ENCODE measurements at regions not wholly inside any gene's neighbourhood (a gene's known extent, or its start where the extent isn't known, plus 50 kb on each side); places are given as distances from the start of the nearest gene placed in this dataset.

DNA sequence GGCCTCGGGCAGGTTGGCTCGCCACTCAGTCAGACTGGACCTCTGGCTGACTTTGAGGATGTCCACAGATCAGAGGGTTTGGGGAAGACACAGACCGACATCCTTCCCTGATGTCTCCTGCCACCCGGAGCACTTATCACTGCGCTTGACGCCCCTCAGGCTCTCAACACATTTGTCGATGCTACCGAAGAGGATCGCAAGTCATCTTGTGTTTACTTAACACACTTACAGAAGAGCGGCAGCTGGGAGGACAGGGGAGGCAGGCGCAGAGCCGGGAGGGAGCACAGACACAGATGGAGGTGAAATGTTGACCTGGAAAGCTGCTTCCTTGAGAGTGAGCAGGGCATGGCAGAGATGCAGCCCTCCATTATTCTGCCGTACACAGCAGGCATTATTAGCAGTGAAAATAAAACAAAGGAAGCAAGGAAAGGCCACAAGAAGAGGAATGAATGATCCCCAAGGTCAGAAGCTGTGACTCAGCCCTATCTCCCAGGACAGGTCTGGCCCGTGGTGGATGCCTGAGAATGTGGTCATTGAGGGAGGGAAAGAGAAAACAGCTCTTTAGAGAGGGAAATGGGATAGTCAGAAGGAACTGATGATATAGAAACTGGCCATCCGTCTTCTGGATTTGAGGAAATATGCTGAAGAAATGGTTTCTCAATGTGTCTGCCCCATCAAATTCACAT lies 549.5 kb upstream of the ARGLU1 start:
- CTCF ChIA-PET, result no interaction called here
- H3K27me3 Mint-ChIP-seq, result no peaks in the 10 kb centered on the region

DNA sequence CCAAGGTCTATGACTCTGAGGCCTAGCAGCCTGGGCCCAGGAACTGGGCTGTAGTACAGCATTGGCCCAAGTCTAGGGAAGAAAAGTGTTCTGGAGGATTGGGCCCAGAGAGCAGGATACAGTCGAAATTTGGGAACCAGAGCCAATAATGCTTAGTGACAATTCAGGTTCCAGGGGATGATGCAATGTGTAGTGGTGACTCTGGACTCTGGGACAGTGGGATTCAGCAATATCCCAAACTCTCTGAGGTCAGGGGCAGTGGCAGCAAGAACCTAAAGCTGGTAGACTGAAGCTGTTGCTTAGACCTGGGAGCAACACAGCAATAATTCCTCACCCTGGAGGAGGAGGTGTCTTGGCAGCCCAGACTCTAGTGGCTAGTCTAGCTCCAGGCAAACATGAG lies 545.5 kb upstream of the ARGLU1 start:
- Mint-ChIP-seq H3K4me1 (no peaks in the 10 kb centered on the region), H3K4me3 (no peak overlapping the region), H3K27me3 (no peaks in the 10 kb centered on the region), H3K27ac (no peak overlapping the region), H3K9me3 (peaks cover 3% of the 10 kb centered on the region), H3K36me3 (no peaks in the 10 kb centered on the region)
- CTCF ChIA-PET, result no interaction called here
- no peak for DNase-seq

More for the DNA sequence above, 549.5 kb upstream of the ARGLU1 start:
- Mint-ChIP-seq H3K4me1 (no peaks in the 10 kb centered on the region), H3K27ac (no peak overlapping the region), H3K36me3 (no peaks in the 10 kb centered on the region), H3K4me3 (no peak overlapping the region), H3K9me3 (no peaks in the 10 kb centered on the region)
- no peak for DNase-seq

DNA sequence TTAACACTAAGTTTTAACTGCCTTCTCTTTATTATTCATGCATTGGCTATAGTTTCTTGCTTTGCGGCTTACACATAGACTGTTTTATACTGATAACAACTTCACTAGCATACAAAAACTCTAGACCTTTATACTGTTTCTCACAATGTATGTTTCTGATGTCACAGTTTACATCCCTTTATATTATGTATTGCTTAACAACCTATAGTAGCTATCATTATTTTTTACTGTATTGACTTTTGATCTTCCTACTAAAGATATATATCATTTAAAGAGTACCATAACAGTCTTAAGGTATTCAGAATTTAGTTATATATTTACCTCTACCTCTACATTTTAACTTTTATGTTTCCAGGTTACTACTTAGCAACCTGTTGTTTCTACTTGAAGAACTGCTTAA lies 543.3 kb upstream of the ARGLU1 start:
- no peaks in the 10 kb centered on the region for H3K4me1 Mint-ChIP-seq
- peaks cover 5% of the 10 kb centered on the region for H3K9me3 Mint-ChIP-seq
- CTCF ChIA-PET, result no interaction called here
- H3K27me3 Mint-ChIP-seq, result no peaks in the 10 kb centered on the region
- no peaks in the 10 kb centered on the region for H3K36me3 Mint-ChIP-seq
- H3K4me3 Mint-ChIP-seq, result no peak overlapping the region
- no peak overlapping the region for H3K27ac Mint-ChIP-seq
- DNase-seq, result no peak

DNA sequence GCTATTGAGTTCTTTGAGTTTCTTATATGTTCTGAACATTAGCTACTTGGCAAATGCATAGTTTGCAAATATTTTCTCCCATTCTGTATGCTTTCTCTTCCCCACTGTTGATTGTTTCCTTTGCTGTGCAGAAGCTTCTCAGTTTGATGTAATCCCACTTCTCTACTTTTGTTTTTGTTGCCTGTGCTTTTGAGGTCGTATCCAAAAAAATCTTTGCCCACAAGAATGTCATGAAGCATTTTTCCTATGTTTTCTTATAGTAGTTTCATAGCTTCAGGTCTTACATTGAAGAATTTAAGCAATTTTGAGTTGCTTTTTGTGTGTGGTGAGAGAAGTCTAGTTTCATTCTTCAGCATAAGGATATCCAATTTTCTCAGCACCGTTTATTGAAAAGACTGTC lies 536.7 kb upstream of the ARGLU1 start:
- no peaks in the 10 kb centered on the region for H3K36me3 Mint-ChIP-seq
- no peak overlapping the region for H3K27ac Mint-ChIP-seq
- no peak for DNase-seq
- no peaks in the 10 kb centered on the region for H3K27me3 Mint-ChIP-seq
- H3K4me3 Mint-ChIP-seq, result no peak overlapping the region
- H3K4me1 Mint-ChIP-seq, result no peaks in the 10 kb centered on the region
- CTCF ChIA-PET, result no interaction called here
- H3K9me3 Mint-ChIP-seq, result peaks cover 5% of the 10 kb centered on the region

DNA sequence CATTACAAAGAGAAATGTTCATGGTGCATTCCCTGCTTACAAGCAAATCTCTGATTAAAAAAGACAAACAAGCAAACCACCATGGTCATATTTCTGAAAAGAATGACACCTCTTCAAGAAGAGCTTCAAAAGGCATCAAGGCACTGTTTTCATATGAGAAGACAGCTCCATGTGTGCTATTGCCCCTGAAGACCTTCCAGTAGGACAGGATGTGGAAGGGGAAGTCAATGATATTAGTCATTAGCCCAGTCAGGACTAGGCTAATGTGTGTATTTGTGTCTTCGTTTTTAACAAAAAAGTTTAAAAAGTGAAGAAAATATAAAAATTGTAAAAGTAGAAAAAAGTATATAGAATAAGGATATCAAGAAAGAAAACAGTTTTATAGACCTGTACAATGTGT lies 534.7 kb upstream of the ARGLU1 start:
- Mint-ChIP-seq H3K27ac (no peak overlapping the region), H3K27me3 (no peaks in the 10 kb centered on the region), H3K4me3 (no peak overlapping the region), H3K4me1 (no peaks in the 10 kb centered on the region), H3K36me3 (no peaks in the 10 kb centered on the region), H3K9me3 (peaks cover 1% of the 10 kb centered on the region)
- CTCF ChIA-PET, result no interaction called here
- no peak for DNase-seq

DNA sequence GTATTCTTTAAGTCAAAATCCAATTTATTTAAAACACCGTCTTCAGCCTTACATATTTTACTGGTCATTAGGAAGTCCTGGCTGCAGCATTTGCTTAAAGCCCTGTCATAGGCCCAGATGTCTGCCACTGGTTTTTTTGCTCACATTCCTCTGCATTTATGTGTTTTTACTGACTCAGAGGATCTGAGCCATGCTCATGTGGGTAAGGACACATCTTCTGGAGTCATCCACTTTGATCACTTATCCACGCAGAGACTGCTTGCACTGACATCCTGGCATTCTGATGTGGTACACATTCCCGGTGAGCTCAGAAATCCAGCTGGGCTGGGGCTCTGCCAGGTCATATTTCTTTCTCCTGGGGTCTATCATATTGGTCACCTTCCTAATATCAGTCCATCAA lies 531.7 kb upstream of the ARGLU1 start:
- H3K4me3 Mint-ChIP-seq, result no peak overlapping the region
- no peaks in the 10 kb centered on the region for H3K9me3 Mint-ChIP-seq
- DNase-seq, result no peak
- no peaks in the 10 kb centered on the region for H3K27me3 Mint-ChIP-seq
- H3K27ac Mint-ChIP-seq, result no peak overlapping the region
- CTCF ChIA-PET, result no interaction called here
- no peaks in the 10 kb centered on the region for H3K36me3 Mint-ChIP-seq
- H3K4me1 Mint-ChIP-seq, result no peaks in the 10 kb centered on the region

DNA sequence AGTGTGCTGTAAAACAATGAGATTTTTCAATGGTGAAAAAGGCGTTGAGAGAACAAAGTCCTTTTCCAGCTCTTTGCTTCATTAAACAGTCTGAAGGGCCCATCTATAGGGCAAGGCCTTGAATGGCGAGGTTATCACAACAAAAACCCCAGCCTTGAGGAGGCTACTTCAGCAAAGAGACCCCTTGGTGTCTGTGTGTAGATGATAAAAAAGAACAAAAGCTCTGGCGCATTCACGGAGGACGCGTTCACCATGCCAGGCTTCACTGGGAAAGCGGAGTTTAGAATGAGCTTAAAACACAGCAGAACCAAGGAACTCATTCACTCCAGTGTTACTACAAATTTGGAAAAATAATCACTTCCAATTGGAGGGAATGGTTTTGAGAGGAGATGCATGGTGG lies 530.0 kb upstream of the ARGLU1 start:
- CTCF ChIA-PET, result no interaction called here
- no peaks in the 10 kb centered on the region for H3K4me1 Mint-ChIP-seq
- no peak overlapping the region for H3K4me3 Mint-ChIP-seq
- no peak overlapping the region for H3K27ac Mint-ChIP-seq
- DNase-seq, result no peak
- H3K9me3 Mint-ChIP-seq, result no peaks in the 10 kb centered on the region
- H3K36me3 Mint-ChIP-seq, result no peaks in the 10 kb centered on the region
- H3K27me3 Mint-ChIP-seq, result no peaks in the 10 kb centered on the region

DNA sequence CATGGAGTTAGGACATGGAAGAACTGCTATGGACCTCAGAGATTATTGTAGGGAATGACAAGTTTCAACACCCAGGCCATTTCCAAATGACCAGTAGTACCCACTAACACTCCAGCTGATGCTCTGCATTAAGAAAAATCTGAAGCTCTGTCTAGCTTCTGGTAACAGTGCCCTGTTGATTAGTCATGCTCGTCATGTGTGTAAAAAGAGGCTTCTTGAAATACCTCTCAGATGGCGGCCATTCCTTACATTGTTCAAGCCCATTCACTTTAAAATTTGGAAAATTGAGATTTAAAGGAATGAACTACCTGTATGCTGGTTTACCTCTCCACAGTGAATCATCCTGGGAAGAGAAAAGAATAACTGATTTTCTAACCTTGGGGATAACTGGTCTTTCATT lies 527.9 kb upstream of the ARGLU1 start:
- CTCF ChIA-PET, result no interaction called here
- no peaks in the 10 kb centered on the region for H3K9me3 Mint-ChIP-seq
- no peaks in the 10 kb centered on the region for H3K36me3 Mint-ChIP-seq
- H3K27ac Mint-ChIP-seq, result no peak overlapping the region
- no peak for DNase-seq
- H3K4me3 Mint-ChIP-seq, result no peak overlapping the region
- H3K27me3 Mint-ChIP-seq, result no peaks in the 10 kb centered on the region
- no peaks in the 10 kb centered on the region for H3K4me1 Mint-ChIP-seq

DNA sequence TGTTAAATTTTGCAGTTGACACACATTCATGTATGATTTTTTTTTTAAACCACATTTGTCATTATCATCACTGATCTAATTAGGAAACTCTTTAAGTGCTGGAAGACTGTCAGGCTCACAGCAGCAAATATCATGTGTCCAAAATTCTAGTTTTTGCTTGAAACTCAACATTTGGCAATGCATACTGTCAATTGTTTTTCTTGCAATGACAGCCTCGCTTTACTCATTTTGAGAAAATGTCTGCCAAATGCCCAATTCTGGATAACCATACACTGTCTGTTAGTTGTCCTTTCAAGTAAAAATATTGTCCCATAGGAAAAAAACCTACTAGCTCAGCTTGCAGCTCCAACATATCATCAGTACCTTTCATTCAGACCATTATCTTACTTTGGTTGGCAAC lies 523.9 kb upstream of the ARGLU1 start:
- Mint-ChIP-seq H3K36me3 (no peaks in the 10 kb centered on the region), H3K27me3 (no peaks in the 10 kb centered on the region), H3K4me3 (no peak overlapping the region), H3K27ac (no peak overlapping the region), H3K4me1 (no peaks in the 10 kb centered on the region), H3K9me3 (no peaks in the 10 kb centered on the region)
- CTCF ChIA-PET, result no interaction called here
- DNase-seq, result no peak

DNA sequence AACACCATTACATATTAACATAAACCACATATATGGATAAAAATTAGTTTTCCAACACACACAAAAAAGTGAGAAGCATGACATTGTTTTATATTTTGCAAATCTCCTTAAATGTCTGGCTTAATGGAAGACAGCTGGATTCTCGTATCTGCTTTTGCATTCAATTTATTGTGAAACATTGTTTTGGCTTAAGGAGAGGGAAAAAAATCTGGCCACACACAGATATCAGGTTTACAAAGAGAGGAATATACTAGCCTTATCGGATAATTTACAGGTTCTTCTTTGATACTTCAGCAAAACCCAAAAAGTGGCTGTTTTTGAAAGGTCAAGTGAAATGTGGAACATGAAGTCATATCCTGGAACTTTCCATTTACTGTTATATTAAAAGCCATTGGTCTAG lies 523.5 kb upstream of the ARGLU1 start:
- H3K9me3 Mint-ChIP-seq, result no peaks in the 10 kb centered on the region
- CTCF ChIA-PET, result no interaction called here
- DNase-seq, result no peak
- H3K4me3 Mint-ChIP-seq, result no peak overlapping the region
- no peaks in the 10 kb centered on the region for H3K4me1 Mint-ChIP-seq
- H3K36me3 Mint-ChIP-seq, result no peaks in the 10 kb centered on the region
- H3K27ac Mint-ChIP-seq, result no peak overlapping the region
- no peaks in the 10 kb centered on the region for H3K27me3 Mint-ChIP-seq

DNA sequence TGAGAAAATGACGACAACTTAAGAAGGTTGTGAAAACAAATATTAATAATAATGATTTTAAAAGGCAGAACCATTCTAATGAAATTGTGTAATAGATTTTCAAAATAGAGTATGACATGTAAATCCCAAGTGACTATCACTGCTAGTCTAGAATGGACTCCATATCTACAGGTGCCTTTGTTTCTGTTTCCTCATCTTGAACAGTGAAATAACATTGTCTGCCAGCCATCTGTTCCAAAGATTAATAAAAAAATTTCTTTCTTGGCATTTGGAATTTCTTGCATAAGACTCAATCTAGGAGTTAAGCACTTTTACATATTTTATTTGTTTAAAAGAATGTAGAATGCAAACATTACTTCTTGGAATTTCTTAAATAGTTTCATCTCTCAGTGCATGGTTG lies 520.1 kb upstream of the ARGLU1 start:
- Mint-ChIP-seq H3K36me3 (no peaks in the 10 kb centered on the region), H3K27ac (no peak overlapping the region), H3K4me3 (no peak overlapping the region), H3K27me3 (no peaks in the 10 kb centered on the region), H3K4me1 (no peaks in the 10 kb centered on the region), H3K9me3 (peaks cover 5% of the 10 kb centered on the region)
- CTCF ChIA-PET, result no interaction called here
- no peak for DNase-seq

DNA sequence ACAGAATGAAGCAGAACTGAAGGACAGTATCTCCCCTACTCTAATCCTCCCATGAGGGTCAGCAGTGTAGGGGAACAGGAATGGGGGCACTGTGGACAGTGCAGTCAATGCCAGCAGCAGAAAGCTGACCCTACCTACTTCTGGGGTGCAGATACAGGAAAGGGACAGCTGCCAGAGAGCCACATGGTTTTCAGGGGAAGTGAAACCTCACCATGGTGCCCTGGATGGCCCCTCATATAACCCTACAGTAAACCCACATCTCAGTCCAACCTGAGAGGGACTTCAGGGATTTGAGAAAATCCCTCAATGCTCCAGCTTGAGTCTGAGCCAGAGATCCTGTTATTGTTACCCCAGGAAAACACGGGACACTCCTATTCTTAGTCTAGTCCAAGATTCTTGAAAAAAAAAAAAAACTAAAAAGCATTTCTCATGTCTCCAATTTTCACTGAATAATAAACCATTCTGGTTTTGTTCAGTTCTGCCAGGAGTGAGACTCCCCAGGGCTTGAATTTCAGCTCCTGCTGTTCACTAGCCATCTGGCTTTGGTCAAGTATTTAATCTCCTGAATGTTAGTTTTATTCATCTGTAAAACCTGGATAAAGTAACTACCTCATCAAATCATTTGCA lies 511.6 kb upstream of the ARGLU1 start:
- no peaks in the 10 kb centered on the region for H3K36me3 Mint-ChIP-seq
- CTCF ChIA-PET, result no interaction called here
- no peaks in the 10 kb centered on the region for H3K4me1 Mint-ChIP-seq
- no peak overlapping the region for H3K27ac Mint-ChIP-seq
- H3K4me3 Mint-ChIP-seq, result no peak overlapping the region
- H3K9me3 Mint-ChIP-seq, result peaks cover 10% of the 10 kb centered on the region
- H3K27me3 Mint-ChIP-seq, result no peaks in the 10 kb centered on the region
- DNase-seq, result no peak

DNA sequence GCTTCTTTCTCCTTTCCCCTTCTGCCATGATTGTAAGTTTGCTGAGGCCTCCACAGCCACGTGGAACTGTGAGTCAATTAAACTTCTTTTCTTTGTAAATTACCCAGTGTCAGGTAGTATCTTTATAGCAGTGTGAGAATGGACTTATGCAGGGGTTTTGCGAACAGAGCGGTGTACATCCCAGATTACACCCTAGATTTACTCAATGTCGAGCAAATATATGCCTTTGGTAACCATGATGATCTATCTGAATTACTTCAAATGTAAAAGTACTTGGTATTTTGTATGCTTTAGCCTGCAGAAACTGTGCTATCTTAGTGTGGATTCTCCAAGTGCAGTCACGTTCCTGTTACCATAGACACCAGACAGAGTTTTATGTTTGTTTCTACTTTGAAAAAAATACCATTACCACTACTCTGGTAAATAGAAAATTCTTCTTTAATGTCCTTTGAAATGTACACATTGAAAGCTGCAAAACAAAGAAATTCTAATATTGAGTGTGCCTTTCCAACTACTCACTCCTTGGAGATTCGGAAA lies 510.4 kb upstream of the ARGLU1 start:
- Mint-ChIP-seq H3K9me3 (peaks cover 7% of the 10 kb centered on the region), H3K36me3 (no peaks in the 10 kb centered on the region), H3K27ac (no peak overlapping the region), H3K27me3 (no peaks in the 10 kb centered on the region), H3K4me3 (no peak overlapping the region), H3K4me1 (no peaks in the 10 kb centered on the region)
- no peak for DNase-seq
- CTCF ChIA-PET, result no interaction called here

DNA sequence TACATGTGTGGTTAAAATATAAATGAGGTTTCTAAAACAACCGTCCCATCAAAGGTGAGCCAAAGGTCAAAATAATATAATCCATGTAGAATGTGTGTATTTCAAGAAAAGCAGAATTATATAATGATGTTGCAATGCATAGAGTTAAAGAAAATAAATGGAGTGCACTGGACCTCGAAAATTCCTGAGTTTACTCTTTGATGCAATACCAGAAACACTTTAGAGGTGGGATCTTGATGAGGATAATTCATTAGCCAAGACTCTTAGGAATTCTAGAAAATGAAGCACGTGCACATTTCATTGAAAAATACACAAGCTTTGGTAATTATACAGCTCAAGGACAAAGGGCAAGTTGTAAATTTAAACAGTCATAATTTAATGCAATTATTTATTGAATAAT lies 508.9 kb upstream of the ARGLU1 start:
- no peak overlapping the region for H3K27ac Mint-ChIP-seq
- DNase-seq, result no peak
- no peaks in the 10 kb centered on the region for H3K27me3 Mint-ChIP-seq
- no peaks in the 10 kb centered on the region for H3K36me3 Mint-ChIP-seq
- CTCF ChIA-PET, result no interaction called here
- no peak overlapping the region for H3K4me3 Mint-ChIP-seq
- H3K9me3 Mint-ChIP-seq, result peaks cover 4% of the 10 kb centered on the region
- no peaks in the 10 kb centered on the region for H3K4me1 Mint-ChIP-seq

DNA sequence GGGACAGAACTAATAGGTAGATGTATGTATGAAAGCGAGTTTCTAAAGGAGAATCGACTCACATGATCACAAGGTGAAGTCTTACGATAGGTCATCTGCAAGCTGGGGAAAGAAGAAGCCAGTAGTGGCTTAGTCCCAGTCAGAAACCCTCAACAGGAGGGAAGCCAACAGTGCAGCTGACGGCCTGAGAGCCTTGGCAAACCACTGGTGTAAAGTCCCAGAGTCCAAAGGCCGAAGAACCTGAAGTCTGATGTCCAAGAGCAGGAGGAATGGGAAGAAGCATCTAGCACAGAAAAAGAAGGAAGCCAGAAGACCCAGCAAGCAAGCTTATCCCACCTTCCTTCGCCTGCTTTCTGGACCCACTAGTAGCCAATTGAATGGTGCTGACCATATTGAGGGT lies 507.6 kb upstream of the ARGLU1 start:
- peaks cover 2% of the 10 kb centered on the region for H3K9me3 Mint-ChIP-seq
- DNase-seq, result no peak
- no peak overlapping the region for H3K27ac Mint-ChIP-seq
- H3K36me3 Mint-ChIP-seq, result no peaks in the 10 kb centered on the region
- CTCF ChIA-PET, result no interaction called here
- no peak overlapping the region for H3K4me3 Mint-ChIP-seq
- no peaks in the 10 kb centered on the region for H3K27me3 Mint-ChIP-seq
- H3K4me1 Mint-ChIP-seq, result no peaks in the 10 kb centered on the region
